Heart left ventricle (tissue), 16 donors: ENCODE measurements at regions not wholly inside any gene's neighbourhood (a gene's known extent, or its start where the extent isn't known, plus 50 kb on each side); places are given as distances from the start of the nearest gene placed in this dataset.

ENCODE experiments used
- ATAC-seq, 4 donors: fragments of 200-7000 bp; cut with Tn5 transposase; one replicate each; pipeline ENCODE4 v1.9.1; 2020 to 2022; ENCODE audit warnings: moderate library complexity in 4 of 4, mild to moderate bottlenecking in 3 of 4, moderate number of reproducible peaks in 1 of 4
- DNase-seq, 5 donors: peaks; one replicate each; pipeline ENCODE4 v3.0.0-alpha.2; 2020
- H3K27ac ChIP-seq, 12 donors: fragments of 200-600 bp; sonication (generic) in 4 of 12; one replicate each; pipeline versions ENCODE4 v1.5.0 to v1.8.0; 2016 to 2022; ENCODE audit warnings: mild to moderate bottlenecking in 2 of 12
- H3K27me3 ChIP-seq, 9 donors: fragments of 200-600 bp; sonication (generic) in 2 of 9; one replicate each; pipeline versions ENCODE4 v1.5.1 to v1.8.0; 2016 to 2022; ENCODE audit warnings: mild to moderate bottlenecking in 3 of 9
- H3K36me3 ChIP-seq, 9 donors: fragments of 200-600 bp; sonication (generic) in 2 of 9; one replicate each; pipeline versions ENCODE4 v1.5.0 to v1.8.0; 2018 to 2022; ENCODE audit warnings: mild to moderate bottlenecking in 2 of 9
- H3K4me1 ChIP-seq, 12 donors: fragments of 200-600 bp; sonication (generic) in 4 of 12; one replicate each; pipeline versions ENCODE4 v1.5.0 to v1.8.0; 2016 to 2022; ENCODE audit warnings: mild to moderate bottlenecking in 3 of 12
- H3K4me3 ChIP-seq, 12 donors: fragments of 200-600 bp; sonication (generic) in 4 of 12; one replicate each; pipeline versions ENCODE4 v1.5.0 to v1.8.0; 2017 to 2022; ENCODE audit warnings: mild to moderate bottlenecking in 9 of 12, moderate library complexity in 4 of 12
- H3K9me3 ChIP-seq, 12 donors: fragments of 200-600 bp; sonication (generic) in 4 of 12; one replicate each; pipeline versions ENCODE4 v1.5.0 to v1.8.0; 2016 to 2022; ENCODE audit warnings: mild to moderate bottlenecking in 1 of 12
- POLR2A ChIP-seq, 2 donors: fragments of 450-650 bp; IDR thresholded peaks; one replicate each; pipeline ENCODE4 v1.6.1; 2017; ENCODE audit warnings: antibody characterized with exemption in 2 of 2, mild to moderate bottlenecking in 2 of 2, moderate library complexity in 2 of 2
- WGBS, 4 donors: extraction: QIAGEN DNeasy Blood & Tissue Kit in 2 of 4; methylation state at CpG; one replicate each; pipeline versions ENCODE4 v1.1.5 to v1.1.7; 2013 to 2018; 5-methylcytosine and 5-hydroxymethylcytosine counted together
- intact Hi-C, 10 donors: fragments of 100-400 bp; cut with DNase I; formaldehyde crosslinking; loops; one replicate each; pipeline versions ENCODE4 v1.11.1 to v1.14.2; 2022
- TF ChIP-seq, protein P1 (sequence below), 12 donors: fragments of 200-600 bp; sonication (generic) in 4 of 12; IDR thresholded peaks; one replicate each; pipeline versions ENCODE4 v1.5.0 to v1.8.0; 2018 to 2022; ENCODE audit warnings: antibody characterized with exemption in 12 of 12, mild to moderate bottlenecking in 5 of 12
- donor health status: ischemic (EF 13 %, LVEDD 7.1; RV severe dilation, severe dysfunction).
- donor health status: healthy with polysubstance abuse.
- donor health status: DM: no; HTN: yes; CAD: no.
- donor health status: DM: no; HTN: no; CAD: no.
- donor health status: ischemic (EF 25% LVEDD 6.9; RV normal size, moderate dysfunction).
- donor health status: ischemic (EF 25% LVEDD 5.7; RV mildly dilated, moderate dysfunction).
- donor health status: healthy.
- donor health status: DM: yes; HTN: yes; CAD: no.
- donor health status: ischemic (EF 35%, LVEDD 5.7; RV mildly dilated, moderate dysfunction).
- donor health status: nonischemic (EF 11% LVEDD 7.7; RV severe dilation, severe dysfunction).
- donor health status: DM: yes; HTN: yes; CAD: no.
- donor health status: PGD.
- donor health status: ischemic (EF 29% LVEDD 5.4; RV normal size, mild dysfunction).
- donor health status: nonischemic (EF 23%, LVEDD 6.1; RV moderate dilation, normal function).

DNA sequence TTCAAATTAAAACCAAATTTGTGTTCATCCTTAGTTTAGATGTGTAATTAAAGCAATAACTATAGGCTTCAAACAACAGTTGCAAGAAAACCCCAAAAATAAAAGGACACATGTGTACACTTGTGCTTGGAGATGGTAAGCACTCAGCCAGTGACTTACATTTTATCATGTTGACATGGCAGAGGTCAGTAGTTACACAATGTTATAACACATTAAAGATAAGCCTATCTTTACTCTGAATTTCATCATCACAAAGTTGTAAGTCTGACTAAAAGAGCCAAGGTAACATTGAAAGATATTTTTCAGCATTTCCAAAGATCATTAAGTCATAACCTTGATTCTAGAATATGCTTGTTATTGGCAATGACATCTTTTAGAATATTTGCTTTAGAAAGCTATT is 98.5 kb upstream of the PNPLA4 start:
- no peak for DNase-seq
- H3K9me3 ChIP-seq: no peaks in the 10 kb centered on the region
- H3K27ac ChIP-seq: no peak overlapping the region
- H3K4me3 ChIP-seq: no peak overlapping the region
- TF ChIP-seq, protein P1, sequence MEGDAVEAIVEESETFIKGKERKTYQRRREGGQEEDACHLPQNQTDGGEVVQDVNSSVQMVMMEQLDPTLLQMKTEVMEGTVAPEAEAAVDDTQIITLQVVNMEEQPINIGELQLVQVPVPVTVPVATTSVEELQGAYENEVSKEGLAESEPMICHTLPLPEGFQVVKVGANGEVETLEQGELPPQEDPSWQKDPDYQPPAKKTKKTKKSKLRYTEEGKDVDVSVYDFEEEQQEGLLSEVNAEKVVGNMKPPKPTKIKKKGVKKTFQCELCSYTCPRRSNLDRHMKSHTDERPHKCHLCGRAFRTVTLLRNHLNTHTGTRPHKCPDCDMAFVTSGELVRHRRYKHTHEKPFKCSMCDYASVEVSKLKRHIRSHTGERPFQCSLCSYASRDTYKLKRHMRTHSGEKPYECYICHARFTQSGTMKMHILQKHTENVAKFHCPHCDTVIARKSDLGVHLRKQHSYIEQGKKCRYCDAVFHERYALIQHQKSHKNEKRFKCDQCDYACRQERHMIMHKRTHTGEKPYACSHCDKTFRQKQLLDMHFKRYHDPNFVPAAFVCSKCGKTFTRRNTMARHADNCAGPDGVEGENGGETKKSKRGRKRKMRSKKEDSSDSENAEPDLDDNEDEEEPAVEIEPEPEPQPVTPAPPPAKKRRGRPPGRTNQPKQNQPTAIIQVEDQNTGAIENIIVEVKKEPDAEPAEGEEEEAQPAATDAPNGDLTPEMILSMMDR (IDR thresholded peaks at IDR 0.05): no peak
- no peak for TF ChIP-seq POLR2A (IDR thresholded peaks at IDR 0.05)
- H3K4me1 ChIP-seq: no peaks in the 10 kb centered on the region
- no peak for ATAC-seq
- H3K27me3 ChIP-seq: no peaks in the 10 kb centered on the region
- intact Hi-C loops: no loop called here
- no peaks in the 10 kb centered on the region for H3K36me3 ChIP-seq

DNA sequence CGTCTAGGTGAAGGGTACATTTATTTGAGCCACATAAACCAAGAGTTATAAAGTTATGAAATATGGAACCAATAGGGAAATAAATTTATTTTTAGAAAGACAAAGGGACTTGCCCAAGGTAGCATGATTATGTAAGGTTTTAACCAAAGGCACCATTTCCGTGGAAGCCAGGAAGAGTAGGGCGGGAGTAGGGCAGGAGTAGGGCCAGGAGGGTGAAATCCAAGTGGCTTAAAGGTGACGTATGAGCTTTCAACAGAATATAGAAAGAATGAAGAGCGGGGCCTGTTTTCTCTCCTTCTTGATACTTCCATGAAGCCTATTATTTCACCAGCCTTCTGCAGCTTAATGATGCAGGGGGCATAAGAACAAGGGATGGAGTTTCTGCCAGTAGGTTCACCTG is 91.7 kb upstream of the PNPLA4 start:
- Histone ChIP-seq H3K9me3 (no peaks in the 10 kb centered on the region), H3K27me3 (no peaks in the 10 kb centered on the region), H3K36me3 (no peaks in the 10 kb centered on the region), H3K4me3 (no peak overlapping the region), H3K4me1 (no peaks in the 10 kb centered on the region), H3K27ac (no peak overlapping the region)
- 82 to 93% (median 89%) methylated on average over 5 of the region's 5 CpGs for WGBS, 4 donors
- ATAC-seq (no peak), DNase-seq (no peak)
- intact Hi-C loops: no loop called here
- TF ChIP-seq, protein P1 (IDR thresholded peaks at IDR 0.05): no peak
- TF ChIP-seq POLR2A (IDR thresholded peaks at IDR 0.05): no peak

DNA sequence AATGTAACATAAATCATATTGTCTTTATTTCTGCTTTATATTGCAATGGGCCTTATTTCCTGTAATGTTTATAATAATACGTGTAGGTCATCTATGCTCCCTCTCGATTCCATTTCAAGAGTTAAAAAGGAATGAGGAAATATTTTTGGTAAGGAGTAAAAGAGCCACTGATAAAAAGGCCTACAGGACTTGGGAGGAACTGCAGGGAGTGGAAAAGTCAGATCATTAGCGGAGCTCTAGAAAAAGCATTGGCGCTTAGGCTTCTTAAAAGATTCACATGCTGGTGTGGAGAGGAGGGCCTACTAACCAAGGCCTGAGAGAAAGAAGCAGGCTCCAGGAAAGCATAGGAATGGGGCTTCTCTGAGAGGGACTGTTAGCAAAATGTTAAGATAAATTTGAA is 82.9 kb upstream of the PNPLA4 start:
- DNase-seq (no peak), ATAC-seq (no peak)
- Histone ChIP-seq H3K4me1 (peaks cover 0 to 6% (median 0%) of the 10 kb centered on the region in 12 donors), H3K27ac (no peak overlapping the region), H3K4me3 (no peak overlapping the region), H3K9me3 (no peaks in the 10 kb centered on the region), H3K36me3 (no peaks in the 10 kb centered on the region), H3K27me3 (no peaks in the 10 kb centered on the region)
- 72 to 92% (median 85%) methylated on average over 4 of the region's 4 CpGs for WGBS, 4 donors
- intact Hi-C loops: no loop called here
- TF ChIP-seq, protein P1 (IDR thresholded peaks at IDR 0.05): no peak
- no peak for TF ChIP-seq POLR2A (IDR thresholded peaks at IDR 0.05)

GRCh38 chrX:8005678-8006347 is 78.6 kb upstream of the PNPLA4 start:
- no peaks in the 10 kb centered on the region for H3K9me3 ChIP-seq
- DNase-seq (no peak), ATAC-seq (no peak)
- H3K4me1 ChIP-seq: peaks cover 0 to 6% (median 0%) of the 10 kb centered on the region in 12 donors
- peak overlapping the region in 1 of 12 donors; percentile 4 for H3K27ac ChIP-seq
- H3K36me3 ChIP-seq: no peaks in the 10 kb centered on the region
- 27 to 54% (median 46%) methylated on average over 2 of the region's 2 CpGs for WGBS, 4 donors
- no peaks in the 10 kb centered on the region for H3K27me3 ChIP-seq
- TF ChIP-seq, protein P1 (IDR thresholded peaks at IDR 0.05): no peak
- TF ChIP-seq POLR2A (IDR thresholded peaks at IDR 0.05): no peak
- H3K4me3 ChIP-seq: no peak overlapping the region
- intact Hi-C loops: no loop called here
